ENCODE measurements at regions not wholly inside any gene's neighbourhood (a gene's known extent, or its start where the extent isn't known, plus 50 kb on each side); places are given as distances from the start of the nearest gene placed in this dataset.

DNA sequence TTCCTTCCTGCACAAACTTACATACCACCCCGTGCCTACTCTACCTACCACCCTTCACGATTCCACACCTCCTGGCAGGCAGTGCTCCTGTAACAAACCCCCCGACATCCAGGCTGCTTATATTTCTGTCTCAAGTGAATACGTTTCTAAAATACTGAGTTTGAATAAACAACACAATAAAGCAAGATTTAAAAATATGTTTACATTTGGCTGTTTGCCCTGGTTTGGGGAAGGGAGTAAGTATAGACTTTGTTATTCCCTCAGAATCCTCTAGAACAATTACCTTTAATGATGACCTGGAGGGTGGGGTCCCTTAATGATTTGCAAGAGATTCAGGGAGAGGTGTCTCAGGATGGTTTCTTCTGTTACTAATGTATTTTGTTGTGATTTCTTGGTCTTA lies 402.6 kb upstream of the TBL1XR1 start:
- Histone ChIP-seq H3K27ac (peak overlapping the region in 3 of 4 donors; percentile 77 to 84 (median 81)), H3K4me1 (peaks cover 0 to 83% (median 67%) of the 10 kb centered on the region in 4 donors)
- intact Hi-C loops (cut with DNase I): loop anchor here (5.0 to 10.0 kb wide), 4 partner anchors 153 to 405 kb away; partner anchors contain the start of gene TBL1XR1

DNA sequence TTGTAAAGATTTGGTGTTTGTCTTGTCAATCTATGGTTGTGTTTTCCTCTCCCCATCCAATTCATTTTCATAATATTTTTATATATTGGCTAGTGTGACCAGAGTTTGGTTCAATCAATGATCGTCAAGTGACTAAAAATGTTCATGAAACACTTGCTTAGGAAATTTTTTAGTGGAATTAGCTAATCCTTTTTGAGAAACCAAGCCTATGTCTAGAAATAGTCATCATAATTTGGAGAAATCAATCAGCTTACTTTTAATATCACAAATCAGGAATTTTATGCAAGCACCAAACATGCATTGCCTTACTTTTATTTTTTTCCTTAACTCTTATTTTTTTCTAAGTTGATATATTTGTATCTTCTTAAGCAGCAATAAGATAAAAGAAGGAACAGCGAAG lies 403.1 kb upstream of the TBL1XR1 start:
- Histone ChIP-seq H3K27me3 (no peaks in the 10 kb centered on the region), H3K4me3 (no peak overlapping the region), H3K4me1 (peaks cover 0 to 79% (median 62%) of the 10 kb centered on the region in 4 donors), H3K9me3 (no peaks in the 10 kb centered on the region), H3K27ac (peak overlapping the region in 1 of 4 donors; percentile 84), H3K36me3 (no peaks in the 10 kb centered on the region)
- intact Hi-C loops (cut with DNase I): no loop called here
- DNase-seq: no peak
- no peak for TF ChIP-seq EP300 (IDR thresholded peaks at IDR 0.05)
- TF ChIP-seq POLR2A (IDR thresholded peaks at IDR 0.05): no peak
- TF ChIP-seq POLR2AphosphoS5 (IDR thresholded peaks at IDR 0.05): no peak
- TF ChIP-seq, protein P1, sequence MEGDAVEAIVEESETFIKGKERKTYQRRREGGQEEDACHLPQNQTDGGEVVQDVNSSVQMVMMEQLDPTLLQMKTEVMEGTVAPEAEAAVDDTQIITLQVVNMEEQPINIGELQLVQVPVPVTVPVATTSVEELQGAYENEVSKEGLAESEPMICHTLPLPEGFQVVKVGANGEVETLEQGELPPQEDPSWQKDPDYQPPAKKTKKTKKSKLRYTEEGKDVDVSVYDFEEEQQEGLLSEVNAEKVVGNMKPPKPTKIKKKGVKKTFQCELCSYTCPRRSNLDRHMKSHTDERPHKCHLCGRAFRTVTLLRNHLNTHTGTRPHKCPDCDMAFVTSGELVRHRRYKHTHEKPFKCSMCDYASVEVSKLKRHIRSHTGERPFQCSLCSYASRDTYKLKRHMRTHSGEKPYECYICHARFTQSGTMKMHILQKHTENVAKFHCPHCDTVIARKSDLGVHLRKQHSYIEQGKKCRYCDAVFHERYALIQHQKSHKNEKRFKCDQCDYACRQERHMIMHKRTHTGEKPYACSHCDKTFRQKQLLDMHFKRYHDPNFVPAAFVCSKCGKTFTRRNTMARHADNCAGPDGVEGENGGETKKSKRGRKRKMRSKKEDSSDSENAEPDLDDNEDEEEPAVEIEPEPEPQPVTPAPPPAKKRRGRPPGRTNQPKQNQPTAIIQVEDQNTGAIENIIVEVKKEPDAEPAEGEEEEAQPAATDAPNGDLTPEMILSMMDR (IDR thresholded peaks at IDR 0.05): no peak
- WGBS, 2 donors: 94% methylated on average over 2 of the region's 2 CpGs

More for the DNA sequence above, 402.6 kb upstream of the TBL1XR1 start:
- Histone ChIP-seq H3K27me3 (no peaks in the 10 kb centered on the region), H3K36me3 (no peaks in the 10 kb centered on the region), H3K4me3 (no peak overlapping the region), H3K9me3 (no peaks in the 10 kb centered on the region)
- no peak for TF ChIP-seq POLR2AphosphoS5 (IDR thresholded peaks at IDR 0.05)
- TF ChIP-seq POLR2A (IDR thresholded peaks at IDR 0.05): no peak
- no peak for TF ChIP-seq EP300 (IDR thresholded peaks at IDR 0.05)
- TF ChIP-seq, protein P1 (IDR thresholded peaks at IDR 0.05): no peak
- WGBS, 2 donors: 89 to 90% methylated on average over 4 of the region's 4 CpGs
- no peak for DNase-seq

DNA sequence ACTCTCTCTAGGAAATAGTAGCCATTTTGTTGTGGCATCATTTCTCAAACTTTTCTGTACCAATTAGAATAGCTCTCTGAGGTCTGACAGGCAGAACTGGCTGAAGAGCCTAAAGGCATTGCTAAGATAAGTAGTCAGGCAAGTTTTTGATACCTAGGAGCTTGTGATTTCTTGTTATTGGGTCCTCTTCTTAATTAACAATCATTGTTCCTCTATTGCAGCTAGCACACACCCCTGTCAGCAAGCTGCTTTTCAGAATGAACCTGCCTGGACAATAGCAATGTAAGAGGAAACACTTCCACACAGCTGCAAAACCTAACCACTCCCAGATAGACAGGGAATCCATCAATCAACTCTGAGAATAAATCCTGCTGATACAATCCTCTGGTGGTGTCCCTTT lies 403.9 kb upstream of the TBL1XR1 start:
- TF ChIP-seq, protein P1 (IDR thresholded peaks at IDR 0.05): no peak
- TF ChIP-seq POLR2A (IDR thresholded peaks at IDR 0.05): no peak
- no peak for TF ChIP-seq EP300 (IDR thresholded peaks at IDR 0.05)
- no peak for TF ChIP-seq POLR2AphosphoS5 (IDR thresholded peaks at IDR 0.05)
- Histone ChIP-seq H3K9me3 (no peaks in the 10 kb centered on the region), H3K27me3 (no peaks in the 10 kb centered on the region), H3K4me1 (peaks cover 0 to 71% (median 56%) of the 10 kb centered on the region in 4 donors), H3K36me3 (no peaks in the 10 kb centered on the region), H3K27ac (peak overlapping the region in 2 of 4 donors; percentile 2 to 84), H3K4me3 (no peak overlapping the region)
- intact Hi-C loops (cut with DNase I): no loop called here
- DNase-seq: no peak

DNA sequence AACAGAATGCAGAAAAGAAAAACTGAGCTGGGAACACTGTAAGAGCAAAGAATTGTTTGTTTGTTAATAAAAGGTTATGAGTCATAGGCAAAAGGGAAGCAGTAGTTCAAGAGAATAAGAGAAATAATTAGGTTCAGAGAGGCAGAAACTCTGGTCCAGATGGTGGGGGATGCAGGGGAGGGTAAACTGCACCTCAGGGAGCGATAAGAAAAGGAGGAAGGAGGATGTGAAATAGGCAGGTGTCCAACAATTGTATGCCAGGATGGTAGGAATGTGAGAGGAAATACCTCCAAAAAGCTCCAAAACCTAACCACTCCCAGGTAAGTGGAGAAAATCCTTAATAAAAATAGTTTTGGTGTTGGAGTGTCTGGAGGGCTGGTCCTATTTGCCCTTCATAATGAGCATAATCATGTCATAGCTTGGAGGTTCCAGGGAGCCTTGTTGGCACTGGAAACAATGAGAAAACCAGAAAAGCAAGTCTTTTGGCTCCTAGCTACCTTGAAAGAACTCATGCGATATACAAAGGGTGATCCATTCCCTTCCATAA lies 405.4 kb upstream of the TBL1XR1 start:
- H3K9me3 ChIP-seq: no peaks in the 10 kb centered on the region
- TF ChIP-seq, protein P1 (IDR thresholded peaks at IDR 0.05): no peak
- no peak for TF ChIP-seq POLR2AphosphoS5 (IDR thresholded peaks at IDR 0.05)
- no peak for TF ChIP-seq EP300 (IDR thresholded peaks at IDR 0.05)
- no peak for TF ChIP-seq POLR2A (IDR thresholded peaks at IDR 0.05)
- intact Hi-C loops (cut with DNase I): no loop called here
- H3K4me1 ChIP-seq: peaks cover 0 to 67% (median 52%) of the 10 kb centered on the region in 4 donors
- H3K27ac ChIP-seq: peak overlapping the region; percentile 15 to 61 (median 39)
- 21 to 50% methylated on average over 2 of the region's 2 CpGs for WGBS, 2 donors
- no peak overlapping the region for H3K4me3 ChIP-seq
- no peaks in the 10 kb centered on the region for H3K27me3 ChIP-seq
- no peaks in the 10 kb centered on the region for H3K36me3 ChIP-seq
- no peak for DNase-seq

DNA sequence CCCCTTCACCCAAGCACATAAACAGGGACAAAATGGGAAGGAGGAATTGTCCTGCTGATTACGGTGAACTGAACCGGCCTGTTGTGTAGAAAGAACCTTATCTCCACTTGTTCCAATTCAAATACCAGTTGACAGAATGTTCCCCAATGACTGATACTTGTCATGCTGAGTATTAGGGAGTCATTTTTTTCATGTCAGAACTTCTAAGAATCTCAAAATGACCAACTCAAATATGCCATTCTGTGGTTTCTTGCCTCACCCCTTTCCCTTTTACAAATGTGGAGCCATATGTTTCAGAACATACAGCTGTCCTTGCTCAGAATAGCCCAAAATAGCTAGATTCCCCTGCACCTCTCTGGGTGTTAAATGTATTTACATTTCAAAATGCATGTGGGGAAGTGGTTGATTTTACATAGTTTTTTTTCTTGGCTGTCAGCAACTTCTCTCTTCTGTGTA lies 405.9 kb upstream of the TBL1XR1 start:
- TF ChIP-seq, protein P1 (IDR thresholded peaks at IDR 0.05): no peak
- TF ChIP-seq EP300 (IDR thresholded peaks at IDR 0.05): no peak
- TF ChIP-seq POLR2A (IDR thresholded peaks at IDR 0.05): no peak
- TF ChIP-seq POLR2AphosphoS5 (IDR thresholded peaks at IDR 0.05): no peak
- no peak overlapping the region for H3K4me3 ChIP-seq
- DNase-seq: no peak
- H3K36me3 ChIP-seq: no peaks in the 10 kb centered on the region
- H3K4me1 ChIP-seq: peaks cover 0 to 65% (median 52%) of the 10 kb centered on the region in 4 donors
- intact Hi-C loops (cut with DNase I): no loop called here
- H3K27me3 ChIP-seq: no peaks in the 10 kb centered on the region
- H3K9me3 ChIP-seq: no peaks in the 10 kb centered on the region
- H3K27ac ChIP-seq: peak overlapping the region; percentile 15 to 61 (median 39)
- WGBS, 2 donors: 38 to 57% methylated on average over 2 of the region's 2 CpGs
